ENCODE measurements at regions not wholly inside any gene's neighbourhood (a gene's known extent, or its start where the extent isn't known, plus 50 kb on each side); places are given as distances from the start of the nearest gene placed in this dataset.

DNA sequence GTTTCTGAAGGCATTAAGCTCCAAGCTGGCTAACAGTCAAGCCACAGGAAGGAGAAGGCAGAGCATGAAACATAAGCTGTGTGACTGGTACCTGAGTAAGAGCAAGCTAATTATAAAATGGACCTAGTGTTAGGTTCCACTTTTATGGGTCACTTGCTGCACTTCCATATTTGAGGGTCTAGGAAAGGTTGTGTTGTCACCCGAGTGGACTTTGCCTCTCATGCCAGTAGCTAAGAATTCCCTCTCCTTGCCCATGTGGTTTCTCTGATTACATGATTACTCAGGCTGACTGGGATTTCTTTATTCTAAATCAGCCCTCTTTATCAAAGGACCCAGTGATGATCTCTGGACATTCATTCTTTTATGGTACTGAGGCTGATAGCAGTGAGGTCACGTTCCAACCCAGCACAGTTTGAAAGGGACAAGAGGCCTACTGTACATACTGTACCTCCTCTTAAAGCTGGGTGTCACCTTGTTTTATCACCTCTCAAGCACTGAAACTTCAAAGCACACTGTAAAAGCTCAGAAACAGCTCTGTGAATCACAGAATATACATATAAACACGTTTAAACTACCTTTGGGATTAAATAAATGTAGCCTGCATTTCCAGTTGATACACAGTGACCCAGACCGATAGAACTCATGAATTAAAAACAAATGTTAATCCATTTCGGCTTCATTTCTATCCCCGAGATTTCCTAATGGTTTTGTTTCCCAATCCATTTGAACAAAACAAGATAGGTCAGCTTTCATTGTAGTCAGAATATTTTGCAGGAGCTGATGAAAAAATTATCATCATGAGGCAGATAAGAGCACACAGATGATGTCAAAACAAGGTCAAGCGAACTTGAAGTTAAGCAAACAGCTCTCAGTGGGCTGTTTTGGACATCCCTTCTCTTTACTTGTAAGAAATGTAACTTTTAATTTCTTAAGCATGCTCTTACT, 96.5 kb downstream of the ALDH8A1 start:
- Histone ChIP-seq H3K36me3 (ENCODE audit: low read depth) (no peaks in the 10 kb centered on the region), H3F3A (ENCODE audit: insufficient read depth) (peaks cover 18% of the 10 kb centered on the region), H3K27ac (peak overlapping the region; percentile 36; the same call in 1 of the 2 replicates), H3K4me2 (ENCODE audit: unreplicated experiment) (peak overlapping the region; percentile 47), H3K9ac (no peak overlapping the region), H2AFZ (peak overlapping the region; percentile 31; the same call in 1 of the 2 replicates), H3K4me3 (no peak overlapping the region), H3K79me2 (ENCODE audit: insufficient read depth) (no peaks in the 10 kb centered on the region), H3K9me2 (ENCODE audit: insufficient read depth) (no peaks in the 10 kb centered on the region), H3K9me3 (ENCODE audit: low read depth) (no peaks in the 10 kb centered on the region), H4K20me1 (ENCODE audit: insufficient read depth) (no peaks in the 10 kb centered on the region), H3K4me1 (ENCODE audit: insufficient read depth) (peaks cover 19% of the 10 kb centered on the region), H3K27me3 (replicated peaks; ENCODE audit: insufficient read depth) (no peaks in the 10 kb centered on the region)
- in situ Hi-C loops (cut with MboI): no loop called here
- peak; percentile 81 for DNase-seq
- no peak for TF ChIP-seq EZH2 (IDR thresholded peaks at IDR 0.05; ENCODE audit: insufficient read depth, poor library complexity, severe bottlenecking)
- no peak for TF ChIP-seq EZH2phosphoT487 (IDR thresholded peaks at IDR 0.05; ENCODE audit: insufficient read depth, low read depth)
- 14 to 16% methylated on average over 7 of the region's 7 CpGs for WGBS, 2 experiments (ENCODE audit: low coverage in 1 of 2, low lambda C conversion rate in 2 of 2, missing lambda C conversion rate in 2 of 2)

DNA sequence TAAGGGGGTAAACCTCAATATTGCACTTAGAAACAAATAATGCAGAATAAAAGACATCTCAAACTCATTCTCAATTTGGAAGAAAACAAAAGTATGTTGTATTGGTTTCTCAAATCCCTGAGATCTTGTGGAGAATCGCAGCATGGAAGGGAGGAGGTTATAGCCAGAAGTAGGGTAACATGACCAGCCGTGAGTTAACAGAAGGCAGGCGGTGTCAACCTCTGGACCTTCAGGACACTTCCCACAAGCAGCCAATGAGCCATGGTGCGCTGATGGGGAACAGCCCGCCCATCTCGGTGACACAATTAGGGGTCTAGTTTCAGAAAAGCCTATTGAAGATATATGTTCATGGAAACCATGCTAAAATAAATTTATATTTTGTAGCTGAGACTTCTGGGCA, 98.4 kb downstream of the ALDH8A1 start:
- H3K9me2 ChIP-seq (ENCODE audit: insufficient read depth): no peaks in the 10 kb centered on the region
- WGBS, 2 experiments (ENCODE audit: low coverage in 1 of 2, low lambda C conversion rate in 2 of 2, missing lambda C conversion rate in 2 of 2): 95 to 96% methylated on average over 6 of the region's 6 CpGs

GRCh38 chr6:134850721-134851305, 99.1 kb downstream of the ALDH8A1 start:
- H3F3A ChIP-seq (ENCODE audit: insufficient read depth): peaks cover 18% of the 10 kb centered on the region
- in situ Hi-C loops (cut with MboI): no loop called here
- H3K4me2 ChIP-seq (ENCODE audit: unreplicated experiment): no peak overlapping the region

More for the DNA sequence above, 98.4 kb downstream of the ALDH8A1 start:
- Histone ChIP-seq H2AFZ (no peak overlapping the region), H3K4me3 (no peak overlapping the region), H4K20me1 (ENCODE audit: insufficient read depth) (no peaks in the 10 kb centered on the region), H3K9ac (no peak overlapping the region), H3F3A (ENCODE audit: insufficient read depth) (peaks cover 18% of the 10 kb centered on the region), H3K27ac (no peak overlapping the region), H3K9me3 (ENCODE audit: low read depth) (no peaks in the 10 kb centered on the region), H3K4me2 (ENCODE audit: unreplicated experiment) (no peak overlapping the region), H3K79me2 (ENCODE audit: insufficient read depth) (no peaks in the 10 kb centered on the region), H3K4me1 (ENCODE audit: insufficient read depth) (peaks cover 19% of the 10 kb centered on the region), H3K27me3 (replicated peaks; ENCODE audit: insufficient read depth) (no peaks in the 10 kb centered on the region), H3K36me3 (ENCODE audit: low read depth) (no peaks in the 10 kb centered on the region)
- in situ Hi-C loops (cut with MboI): no loop called here
- TF ChIP-seq EZH2 (IDR thresholded peaks at IDR 0.05; ENCODE audit: insufficient read depth, poor library complexity, severe bottlenecking): no peak
- TF ChIP-seq EZH2phosphoT487 (IDR thresholded peaks at IDR 0.05; ENCODE audit: insufficient read depth, low read depth): no peak
- DNase-seq: no peak

DNA sequence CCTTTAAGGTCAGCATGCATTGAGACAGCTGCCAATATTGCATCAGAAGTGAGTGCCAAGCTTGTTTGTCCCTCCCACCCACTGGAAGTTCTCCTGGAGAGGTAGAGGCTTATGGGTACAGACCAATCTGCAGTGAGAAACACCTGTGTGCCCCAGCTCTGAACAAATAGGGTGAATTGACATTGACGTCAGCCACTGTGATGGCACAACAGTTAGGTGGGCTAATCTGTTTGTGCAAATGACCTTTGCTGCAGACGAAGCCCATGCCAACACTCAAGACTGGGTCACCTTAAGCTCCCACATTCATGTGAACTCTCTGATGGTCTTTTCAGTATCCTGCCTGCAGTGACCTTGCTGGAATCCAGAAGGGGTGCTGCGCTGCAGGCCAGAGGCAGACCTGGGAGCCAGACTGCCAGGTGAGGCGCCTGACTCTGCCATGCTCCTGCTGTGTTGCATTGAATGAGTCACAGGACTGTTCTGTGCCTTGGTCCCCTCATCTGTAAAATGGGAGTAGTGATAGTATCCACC, 99.9 kb downstream of the ALDH8A1 start:
- 90 to 92% methylated on average over 4 of the region's 4 CpGs for WGBS, 2 experiments (ENCODE audit: low coverage in 1 of 2, low lambda C conversion rate in 2 of 2, missing lambda C conversion rate in 2 of 2)
- in situ Hi-C loops (cut with MboI): no loop called here
- DNase-seq: no peak

More at GRCh38 chr6:134850721-134851305, 99.1 kb downstream of the ALDH8A1 start:
- Histone ChIP-seq H3K79me2 (ENCODE audit: insufficient read depth) (no peaks in the 10 kb centered on the region), H2AFZ (no peak overlapping the region), H3K4me1 (ENCODE audit: insufficient read depth) (peaks cover 19% of the 10 kb centered on the region), H4K20me1 (ENCODE audit: insufficient read depth) (no peaks in the 10 kb centered on the region), H3K27ac (no peak overlapping the region), H3K36me3 (ENCODE audit: low read depth) (no peaks in the 10 kb centered on the region), H3K27me3 (replicated peaks; ENCODE audit: insufficient read depth) (no peaks in the 10 kb centered on the region), H3K9ac (no peak overlapping the region), H3K4me3 (no peak overlapping the region), H3K9me2 (ENCODE audit: insufficient read depth) (no peaks in the 10 kb centered on the region), H3K9me3 (ENCODE audit: low read depth) (no peaks in the 10 kb centered on the region)
- WGBS, 2 experiments (ENCODE audit: low coverage in 1 of 2, low lambda C conversion rate in 2 of 2, missing lambda C conversion rate in 2 of 2): 88 to 89% methylated on average over 11 of the region's 11 CpGs
- TF ChIP-seq EZH2 (IDR thresholded peaks at IDR 0.05; ENCODE audit: insufficient read depth, poor library complexity, severe bottlenecking) (no peak), EZH2phosphoT487 (IDR thresholded peaks at IDR 0.05; ENCODE audit: insufficient read depth, low read depth) (no peak)
- no peak for DNase-seq

More for the DNA sequence above, 99.9 kb downstream of the ALDH8A1 start:
- Histone ChIP-seq H2AFZ (no peak overlapping the region), H3K9me2 (ENCODE audit: insufficient read depth) (no peaks in the 10 kb centered on the region), H4K20me1 (ENCODE audit: insufficient read depth) (no peaks in the 10 kb centered on the region), H3F3A (ENCODE audit: insufficient read depth) (peaks cover 18% of the 10 kb centered on the region), H3K27ac (no peak overlapping the region), H3K36me3 (ENCODE audit: low read depth) (no peaks in the 10 kb centered on the region), H3K27me3 (replicated peaks; ENCODE audit: insufficient read depth) (no peaks in the 10 kb centered on the region), H3K9ac (no peak overlapping the region), H3K4me1 (ENCODE audit: insufficient read depth) (peaks cover 19% of the 10 kb centered on the region), H3K4me3 (no peak overlapping the region), H3K79me2 (ENCODE audit: insufficient read depth) (no peaks in the 10 kb centered on the region), H3K9me3 (ENCODE audit: low read depth) (no peaks in the 10 kb centered on the region), H3K4me2 (ENCODE audit: unreplicated experiment) (no peak overlapping the region)
- TF ChIP-seq EZH2 (IDR thresholded peaks at IDR 0.05; ENCODE audit: insufficient read depth, poor library complexity, severe bottlenecking): no peak
- no peak for TF ChIP-seq EZH2phosphoT487 (IDR thresholded peaks at IDR 0.05; ENCODE audit: insufficient read depth, low read depth)
